ENCODE measurements at regions not wholly inside any gene's neighbourhood (a gene's known extent, or its start where the extent isn't known, plus 50 kb on each side); places are given as distances from the start of the nearest gene placed in this dataset.

- no peaks in the 10 kb centered on the region for H3K79me2 ChIP-seq (replicated peaks; ENCODE audit: insufficient read depth, low read length)
These were observed 241.2 kb downstream of the KBTBD8 start for GRCh38 chr3:67239353-67239752.

GRCh38 chr3:67241084-67241483 lies 243.0 kb downstream of the KBTBD8 start:
- H3K27ac ChIP-seq (ENCODE audit: low read length) = no peak overlapping the region
- no peaks in the 10 kb centered on the region for H3K9me2 ChIP-seq (ENCODE audit: insufficient read depth, low read length)
- H4K20me1 ChIP-seq (ENCODE audit: insufficient read depth) = no peaks in the 10 kb centered on the region
- H3K9ac ChIP-seq (ENCODE audit: low read length) = no peak overlapping the region
- H3K4me2 ChIP-seq (ENCODE audit: low read length) = no peak overlapping the region
- no peak overlapping the region for H2AFZ ChIP-seq (ENCODE audit: low read depth, low read length)
- H3K4me3 ChIP-seq (ENCODE audit: low read length) = no peak overlapping the region
- no peaks in the 10 kb centered on the region for H3K27me3 ChIP-seq (ENCODE audit: insufficient read depth, low read depth, low read length)
- no peaks in the 10 kb centered on the region for H3K36me3 ChIP-seq (ENCODE audit: insufficient read depth, low read length)
- no peaks in the 10 kb centered on the region for H3K9me3 ChIP-seq (ENCODE audit: low read length)
- no peaks in the 10 kb centered on the region for H3F3A ChIP-seq (ENCODE audit: insufficient read depth, low read length, poor library complexity, severe bottlenecking)
- no peak for TF ChIP-seq RAD21 (conservative IDR thresholded peaks at IDR 0.05)
- no peak for TF ChIP-seq TAF1 (IDR thresholded peaks at IDR 0.05; ENCODE audit: low read depth)
- TF ChIP-seq EZH2 (IDR thresholded peaks at IDR 0.05; ENCODE audit: borderline replicate concordance, insufficient read depth, low read length, poor library complexity, severe bottlenecking) = no peak
- TF ChIP-seq POLR2AphosphoS5 (IDR thresholded peaks at IDR 0.05) = no peak
- no peak for TF ChIP-seq EP300 (conservative IDR thresholded peaks at IDR 0.05; ENCODE audit: poor library complexity, severe bottlenecking)
- no peak for TF ChIP-seq REST (IDR thresholded peaks at IDR 0.05; ENCODE audit: borderline replicate concordance)
- no peak for TF ChIP-seq MXI1 (conservative IDR thresholded peaks at IDR 0.05; ENCODE audit: poor library complexity, severe bottlenecking)
- TF ChIP-seq SMC3 (conservative IDR thresholded peaks at IDR 0.05; ENCODE audit: poor library complexity) = no peak
- TF ChIP-seq CTCF (IDR thresholded peaks at IDR 0.05; ENCODE audit: poor library complexity, severe bottlenecking) = no peak
- H3K79me2 ChIP-seq (replicated peaks; ENCODE audit: insufficient read depth, low read length) = no peaks in the 10 kb centered on the region

More at GRCh38 chr3:67239353-67239752, 241.2 kb downstream of the KBTBD8 start:
- no peak overlapping the region for H3K4me3 ChIP-seq (ENCODE audit: low read length)
- H3K36me3 ChIP-seq (ENCODE audit: insufficient read depth, low read length) = no peaks in the 10 kb centered on the region
- H3K4me2 ChIP-seq (ENCODE audit: low read length) = no peak overlapping the region
- H3F3A ChIP-seq (ENCODE audit: insufficient read depth, low read length, poor library complexity, severe bottlenecking) = no peaks in the 10 kb centered on the region
- H2AFZ ChIP-seq (ENCODE audit: low read depth, low read length) = no peak overlapping the region
- H4K20me1 ChIP-seq (ENCODE audit: insufficient read depth) = no peaks in the 10 kb centered on the region
- no peak overlapping the region for H3K27ac ChIP-seq (ENCODE audit: low read length)
- H3K9me2 ChIP-seq (ENCODE audit: insufficient read depth, low read length) = no peaks in the 10 kb centered on the region
- no peak for TF ChIP-seq TAF1 (IDR thresholded peaks at IDR 0.05; ENCODE audit: low read depth)
- no peak for TF ChIP-seq MXI1 (conservative IDR thresholded peaks at IDR 0.05; ENCODE audit: poor library complexity, severe bottlenecking)
- no peak for TF ChIP-seq REST (IDR thresholded peaks at IDR 0.05; ENCODE audit: borderline replicate concordance)
- no peak overlapping the region for H3K9ac ChIP-seq (ENCODE audit: low read length)
- H3K9me3 ChIP-seq (ENCODE audit: low read length) = no peaks in the 10 kb centered on the region
- no peaks in the 10 kb centered on the region for H3K27me3 ChIP-seq (ENCODE audit: insufficient read depth, low read depth, low read length)

Data from neural cell (in vitro differentiated cells).